GM19025 (cell line): ENCODE measurements at regions not wholly inside any gene's neighbourhood (a gene's known extent, or its start where the extent isn't known, plus 50 kb on each side); places are given as distances from the start of the nearest gene placed in this dataset.

Experiments
- ATAC-seq: cut with Tn5 transposase; IDR thresholded peaks from one replicate; pipeline ENCODE4 v1.9.1; 2021; ENCODE audit warnings: mild to moderate bottlenecking, low read depth, moderate library complexity; ENCODE audit not compliant: unreplicated experiment

- no peak for ATAC-seq
Observed at GRCh38 chr17:73969956-73970355, 233.5 kb upstream of the RPL38 start.

GRCh38 chr17:73971127-73971526, 232.4 kb upstream of the RPL38 start:
- no peak for ATAC-seq

- ATAC-seq, result no peak
Observed at GRCh38 chr17:73972056-73972455, 231.4 kb upstream of the RPL38 start.

- ATAC-seq, result no peak
Observed at GRCh38 chr17:73972901-73973300, 230.6 kb upstream of the RPL38 start.

GRCh38 chr17:73973586-73974409, 229.7 kb upstream of the RPL38 start:
- no peak for ATAC-seq

GRCh38 chr17:73974536-73974935, 228.9 kb upstream of the RPL38 start:
- ATAC-seq, result no peak

- ATAC-seq, result no peak
Observed at GRCh38 chr17:73976147-73976546, 227.3 kb upstream of the RPL38 start.

- no peak for ATAC-seq
Observed at GRCh38 chr17:73976676-73977521, 226.6 kb upstream of the RPL38 start.

- ATAC-seq, result no peak
Observed at GRCh38 chr17:73980517-73980916, 223.0 kb upstream of the RPL38 start.

- ATAC-seq, result no peak
Observed at GRCh38 chr17:73982871-73983270, 220.6 kb upstream of the RPL38 start.

GRCh38 chr17:73983621-73984400, 219.7 kb upstream of the RPL38 start:
- no peak for ATAC-seq

- no peak for ATAC-seq
Observed at GRCh38 chr17:73984941-73985340, 218.5 kb upstream of the RPL38 start.

GRCh38 chr17:73985466-73986015, 217.9 kb upstream of the RPL38 start:
- no peak for ATAC-seq

GRCh38 chr17:73986641-73987177, 216.8 kb upstream of the RPL38 start:
- no peak for ATAC-seq

- ATAC-seq, result no peak
Observed at GRCh38 chr17:73987395-73987794, 216.1 kb upstream of the RPL38 start.

- no peak for ATAC-seq
Observed at GRCh38 chr17:73987845-73988509, 215.5 kb upstream of the RPL38 start.

GRCh38 chr17:73989671-73990070, 213.8 kb upstream of the RPL38 start:
- ATAC-seq, result no peak

GRCh38 chr17:73990290-73990689, 213.2 kb upstream of the RPL38 start:
- ATAC-seq, result no peak

GRCh38 chr17:73991260-73991659, 212.2 kb upstream of the RPL38 start:
- ATAC-seq, result no peak

- no peak for ATAC-seq
Observed at GRCh38 chr17:73994946-73995345, 208.5 kb upstream of the RPL38 start.
